ENCODE measurements at regions not wholly inside any gene's neighbourhood (a gene's known extent, or its start where the extent isn't known, plus 50 kb on each side); places are given as distances from the start of the nearest gene placed in this dataset.

DNA sequence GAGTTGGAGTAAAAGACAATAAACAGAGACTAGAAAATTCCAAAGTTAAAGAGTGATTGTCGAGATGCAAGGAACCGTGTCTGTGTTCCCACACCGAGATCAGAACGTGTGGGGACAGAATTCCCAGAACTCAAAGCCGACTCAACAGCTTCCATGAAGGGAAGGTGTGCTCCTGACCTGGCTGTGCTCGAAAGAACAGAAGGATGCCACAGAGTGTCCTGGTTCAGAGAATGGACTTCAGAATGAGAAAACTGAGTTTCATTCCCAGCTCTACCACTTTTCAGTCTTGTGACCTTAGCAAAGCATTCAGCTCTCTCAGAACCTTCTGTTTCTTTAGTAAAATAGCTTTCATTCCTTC, 420.0 kb upstream of the SLC30A5 start:
- no peak for TF ChIP-seq EZH2phosphoT487 (IDR thresholded peaks at IDR 0.05; ENCODE audit: borderline replicate concordance, low read depth, low read length)
- TF ChIP-seq, protein P1, sequence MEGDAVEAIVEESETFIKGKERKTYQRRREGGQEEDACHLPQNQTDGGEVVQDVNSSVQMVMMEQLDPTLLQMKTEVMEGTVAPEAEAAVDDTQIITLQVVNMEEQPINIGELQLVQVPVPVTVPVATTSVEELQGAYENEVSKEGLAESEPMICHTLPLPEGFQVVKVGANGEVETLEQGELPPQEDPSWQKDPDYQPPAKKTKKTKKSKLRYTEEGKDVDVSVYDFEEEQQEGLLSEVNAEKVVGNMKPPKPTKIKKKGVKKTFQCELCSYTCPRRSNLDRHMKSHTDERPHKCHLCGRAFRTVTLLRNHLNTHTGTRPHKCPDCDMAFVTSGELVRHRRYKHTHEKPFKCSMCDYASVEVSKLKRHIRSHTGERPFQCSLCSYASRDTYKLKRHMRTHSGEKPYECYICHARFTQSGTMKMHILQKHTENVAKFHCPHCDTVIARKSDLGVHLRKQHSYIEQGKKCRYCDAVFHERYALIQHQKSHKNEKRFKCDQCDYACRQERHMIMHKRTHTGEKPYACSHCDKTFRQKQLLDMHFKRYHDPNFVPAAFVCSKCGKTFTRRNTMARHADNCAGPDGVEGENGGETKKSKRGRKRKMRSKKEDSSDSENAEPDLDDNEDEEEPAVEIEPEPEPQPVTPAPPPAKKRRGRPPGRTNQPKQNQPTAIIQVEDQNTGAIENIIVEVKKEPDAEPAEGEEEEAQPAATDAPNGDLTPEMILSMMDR (conservative IDR thresholded peaks at IDR 0.05; ENCODE audit: low read length) = no peak
- intact Hi-C loops (cut with micrococcal nuclease; ENCODE audit: unreplicated experiment) = no loop called here
- CTCF ChIA-PET (ENCODE audit: unreplicated experiment) = no interaction called here

DNA sequence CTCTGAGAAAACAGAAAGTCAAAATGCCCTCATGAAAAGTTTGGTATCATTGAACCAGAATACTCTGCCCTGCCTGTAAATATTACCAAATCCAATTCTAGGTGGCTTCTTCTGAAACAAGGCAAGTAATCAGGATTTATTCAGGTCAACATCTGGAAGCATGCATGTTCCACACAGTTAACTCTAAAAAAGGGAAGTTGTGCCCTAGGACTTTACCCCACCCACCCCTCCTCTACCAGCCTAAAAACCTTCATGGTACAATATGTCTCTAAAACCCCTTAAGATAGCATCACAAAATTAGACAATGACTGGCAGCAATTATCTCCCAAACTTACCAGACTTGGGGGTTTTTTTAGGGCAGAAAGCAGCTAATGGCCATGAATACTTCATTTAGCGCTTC, 414.8 kb upstream of the SLC30A5 start:
- no peak overlapping the region for H3K4me2 ChIP-seq (ENCODE audit: low read length)
- TF ChIP-seq EZH2phosphoT487 (IDR thresholded peaks at IDR 0.05; ENCODE audit: borderline replicate concordance, low read depth, low read length) = no peak
- TF ChIP-seq, protein P1 (conservative IDR thresholded peaks at IDR 0.05; ENCODE audit: low read length) = no peak
- no peak overlapping the region for H3K27ac ChIP-seq (ENCODE audit: low read depth, low read length, poor library complexity, severe bottlenecking)
- H3K4me1 ChIP-seq (ENCODE audit: insufficient read depth, low read length, poor library complexity, severe bottlenecking) = no peaks in the 10 kb centered on the region
- no peaks in the 10 kb centered on the region for H3K9me3 ChIP-seq (ENCODE audit: low read length)
- no peaks in the 10 kb centered on the region for H3K79me2 ChIP-seq (ENCODE audit: insufficient read depth, low read depth, low read length)
- POLR2A ChIA-PET = interaction anchor here (0.7 kb wide), 1 partner anchor 45 kb away, joined by 5 read pairs; no protein-coding TSS in a partner anchor
- DNase-seq (ENCODE audit: low spot score) = no peak
- intact Hi-C loops (cut with micrococcal nuclease; ENCODE audit: unreplicated experiment) = no loop called here
- H3K9me2 ChIP-seq (ENCODE audit: insufficient read depth, low read length) = no peaks in the 10 kb centered on the region
- BruUV-seq (replicated peaks) = no TSS peak
- no peaks in the 10 kb centered on the region for H4K20me1 ChIP-seq (ENCODE audit: insufficient read depth, low read length)
- H2AFZ ChIP-seq (ENCODE audit: low read length) = no peak overlapping the region
- CTCF ChIA-PET (ENCODE audit: unreplicated experiment) = no interaction called here
- no peak overlapping the region for H3K4me3 ChIP-seq (ENCODE audit: low read depth, low read length, poor library complexity, severe bottlenecking)
- no peaks in the 10 kb centered on the region for H3K36me3 ChIP-seq (ENCODE audit: insufficient read depth, low read length)

More for the DNA sequence above, 420.0 kb upstream of the SLC30A5 start:
- Histone ChIP-seq H3K9me3 (ENCODE audit: low read length) (no peaks in the 10 kb centered on the region), H3K4me1 (ENCODE audit: insufficient read depth, low read length, poor library complexity, severe bottlenecking) (no peaks in the 10 kb centered on the region), H3K4me3 (ENCODE audit: low read depth, low read length, poor library complexity, severe bottlenecking) (no peak overlapping the region), H4K20me1 (ENCODE audit: insufficient read depth, low read length) (no peaks in the 10 kb centered on the region), H3K27ac (ENCODE audit: low read depth, low read length, poor library complexity, severe bottlenecking) (no peak overlapping the region), H3K4me2 (ENCODE audit: low read length) (no peak overlapping the region), H3K36me3 (ENCODE audit: insufficient read depth, low read length) (no peaks in the 10 kb centered on the region), H3K79me2 (ENCODE audit: insufficient read depth, low read depth, low read length) (no peaks in the 10 kb centered on the region), H2AFZ (ENCODE audit: low read length) (no peak overlapping the region), H3K9me2 (ENCODE audit: insufficient read depth, low read length) (no peaks in the 10 kb centered on the region)
- BruUV-seq (replicated peaks) = no TSS peak
- no peak for DNase-seq (ENCODE audit: low spot score)
- POLR2A ChIA-PET = interaction anchor here (1.2 kb wide), 1 partner anchor 9 kb away, joined by 3 read pairs; no protein-coding TSS in a partner anchor

GRCh38 chr5:68680366-68680765, 413.4 kb upstream of the SLC30A5 start:
- Histone ChIP-seq H3K27ac (ENCODE audit: low read depth, low read length, poor library complexity, severe bottlenecking) (no peak overlapping the region), H3K4me3 (ENCODE audit: low read depth, low read length, poor library complexity, severe bottlenecking) (no peak overlapping the region), H4K20me1 (ENCODE audit: insufficient read depth, low read length) (no peaks in the 10 kb centered on the region), H3K4me1 (ENCODE audit: insufficient read depth, low read length, poor library complexity, severe bottlenecking) (no peaks in the 10 kb centered on the region), H3K36me3 (ENCODE audit: insufficient read depth, low read length) (no peaks in the 10 kb centered on the region), H3K9me3 (ENCODE audit: low read length) (no peaks in the 10 kb centered on the region), H3K9me2 (ENCODE audit: insufficient read depth, low read length) (no peaks in the 10 kb centered on the region), H3K4me2 (ENCODE audit: low read length) (no peak overlapping the region), H3K79me2 (ENCODE audit: insufficient read depth, low read depth, low read length) (no peaks in the 10 kb centered on the region), H2AFZ (ENCODE audit: low read length) (no peak overlapping the region)
- no TSS peak for BruUV-seq (replicated peaks)
- DNase-seq (ENCODE audit: low spot score) = no peak
- ChIA-PET POLR2A (no interaction called here), CTCF (ENCODE audit: unreplicated experiment) (no interaction called here)
- intact Hi-C loops (cut with micrococcal nuclease; ENCODE audit: unreplicated experiment) = no loop called here
- no peak for TF ChIP-seq EZH2phosphoT487 (IDR thresholded peaks at IDR 0.05; ENCODE audit: borderline replicate concordance, low read depth, low read length)
- TF ChIP-seq, protein P1 (conservative IDR thresholded peaks at IDR 0.05; ENCODE audit: low read length) = no peak
